Activated CD8-positive, alpha-beta T cell treated with anti-CD3 and anti-CD28 coated beads for 36 hours (primary cell): ENCODE measurements at regions not wholly inside any gene's neighbourhood (a gene's known extent, or its start where the extent isn't known, plus 50 kb on each side); places are given as distances from the start of the nearest gene placed in this dataset.

Experiments
- ATAC-seq: fragments of 200-7000 bp; cut with Tn5 transposase; one replicate; pipeline ENCODE4 v1.10.0; 2021; ENCODE audit warnings: mild to moderate bottlenecking, moderate library complexity
- CTCF ChIA-PET: fragments of 350-600 bp; sonication (Branson Sonifier 250); formaldehyde crosslinking; loops from one replicate; lab custom pipeline; 2021; ENCODE audit warnings: antibody characterized with exemption; lab: Charles Lee
- POLR2A ChIA-PET: fragments of 350-600 bp; sonication (Branson Sonifier 250); formaldehyde crosslinking; loops from one replicate; lab custom pipeline; 2021; ENCODE audit warnings: antibody characterized with exemption; lab: Charles Lee
- DNase-seq: peaks from one replicate; pipeline ENCODE4 v3.0.0-alpha.2; 2020
- H3K27ac Mint-ChIP-seq: one replicate; pipeline ENCODE4 v1.8.0; 2021; ENCODE audit warnings: mild to moderate bottlenecking, mixed read lengths
- H3K27me3 Mint-ChIP-seq: one replicate; pipeline ENCODE4 v1.8.0; 2021; ENCODE audit warnings: mixed read lengths
- H3K36me3 Mint-ChIP-seq: one replicate; pipeline ENCODE4 v1.8.0; 2021; ENCODE audit warnings: low read depth, mixed read lengths
- H3K4me1 Mint-ChIP-seq: one replicate; pipeline ENCODE4 v1.8.0; 2021; ENCODE audit warnings: low read depth, mixed read lengths
- H3K4me3 Mint-ChIP-seq: one replicate; pipeline ENCODE4 v1.8.0; 2021; ENCODE audit warnings: mild to moderate bottlenecking, moderate library complexity, mixed read lengths
- H3K9me3 Mint-ChIP-seq: one replicate; pipeline ENCODE4 v1.8.0; 2021; ENCODE audit warnings: mixed read lengths
- intact Hi-C: fragments of 100-400 bp; cut with micrococcal nuclease; formaldehyde crosslinking; loops from one replicate; pipeline ENCODE4 v1.10.0; 2022
- TF ChIP-seq, protein P1 (sequence below): fragments of 200-600 bp; IDR thresholded peaks from one replicate; pipeline ENCODE4 v1.8.0; 2022; ENCODE audit warnings: antibody characterized with exemption, mild to moderate bottlenecking

- Mint-ChIP-seq H3K27ac (no peak overlapping the region), H3K36me3 (no peaks in the 10 kb centered on the region)
Measured at GRCh38 chr1:178629252-178630154, 95.5 kb upstream of the RALGPS2 start.

DNA sequence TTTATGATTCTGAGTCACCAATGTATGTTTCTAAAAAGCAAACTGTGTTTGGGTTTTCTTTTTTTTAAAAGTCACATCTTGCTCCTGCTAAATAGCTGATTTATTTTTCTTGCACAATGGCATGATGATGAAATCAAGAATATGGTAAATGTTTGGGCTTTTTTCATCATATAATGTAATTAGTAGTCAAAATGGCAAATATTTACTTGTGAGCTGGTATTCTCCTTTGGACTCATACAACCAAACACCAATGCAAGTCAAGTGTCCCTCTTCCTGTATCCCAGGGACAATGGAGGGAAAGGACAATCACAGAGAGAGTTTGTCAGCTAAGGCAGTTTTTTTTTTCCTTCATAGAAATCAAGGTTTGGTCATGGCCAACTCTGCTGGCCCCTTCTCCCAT is 94.6 kb upstream of the RALGPS2 start:
- CTCF ChIA-PET, result interaction anchor here (0.9 to 1.2 kb wide), 2 partner anchors 9 to 98 kb away, joined by 3 read pairs; no protein-coding TSS in a partner anchor

More at GRCh38 chr1:178629252-178630154, 95.5 kb upstream of the RALGPS2 start:
- intact Hi-C loops, result loop anchor here (10.0 kb wide), 1 partner anchor 85 kb away; no protein-coding TSS in a partner anchor
- H3K4me1 Mint-ChIP-seq, result no peaks in the 10 kb centered on the region
- DNase-seq, result no peak
- H3K27me3 Mint-ChIP-seq, result peaks cover 3% of the 10 kb centered on the region
- H3K4me3 Mint-ChIP-seq, result no peak overlapping the region
- no peaks in the 10 kb centered on the region for H3K9me3 Mint-ChIP-seq
- CTCF ChIA-PET, result interaction anchor here (0.9 to 1.2 kb wide), 2 partner anchors 9 to 97 kb away, joined by 3 read pairs; no protein-coding TSS in a partner anchor
- POLR2A ChIA-PET, result no interaction called here
- no peak for ATAC-seq
- TF ChIP-seq, protein P1, sequence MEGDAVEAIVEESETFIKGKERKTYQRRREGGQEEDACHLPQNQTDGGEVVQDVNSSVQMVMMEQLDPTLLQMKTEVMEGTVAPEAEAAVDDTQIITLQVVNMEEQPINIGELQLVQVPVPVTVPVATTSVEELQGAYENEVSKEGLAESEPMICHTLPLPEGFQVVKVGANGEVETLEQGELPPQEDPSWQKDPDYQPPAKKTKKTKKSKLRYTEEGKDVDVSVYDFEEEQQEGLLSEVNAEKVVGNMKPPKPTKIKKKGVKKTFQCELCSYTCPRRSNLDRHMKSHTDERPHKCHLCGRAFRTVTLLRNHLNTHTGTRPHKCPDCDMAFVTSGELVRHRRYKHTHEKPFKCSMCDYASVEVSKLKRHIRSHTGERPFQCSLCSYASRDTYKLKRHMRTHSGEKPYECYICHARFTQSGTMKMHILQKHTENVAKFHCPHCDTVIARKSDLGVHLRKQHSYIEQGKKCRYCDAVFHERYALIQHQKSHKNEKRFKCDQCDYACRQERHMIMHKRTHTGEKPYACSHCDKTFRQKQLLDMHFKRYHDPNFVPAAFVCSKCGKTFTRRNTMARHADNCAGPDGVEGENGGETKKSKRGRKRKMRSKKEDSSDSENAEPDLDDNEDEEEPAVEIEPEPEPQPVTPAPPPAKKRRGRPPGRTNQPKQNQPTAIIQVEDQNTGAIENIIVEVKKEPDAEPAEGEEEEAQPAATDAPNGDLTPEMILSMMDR, result no peak

GRCh38 chr1:178632653-178633052 is 92.4 kb upstream of the RALGPS2 start:
- TF ChIP-seq, protein P1, result no peak
- Mint-ChIP-seq H3K4me3 (no peak overlapping the region), H3K27ac (no peak overlapping the region), H3K4me1 (no peaks in the 10 kb centered on the region), H3K36me3 (no peaks in the 10 kb centered on the region), H3K27me3 (no peaks in the 10 kb centered on the region), H3K9me3 (no peaks in the 10 kb centered on the region)
- no peak for ATAC-seq
- intact Hi-C loops, result no loop called here
- ChIA-PET POLR2A (interaction anchor here (0.9 kb wide), 1 partner anchor 847 kb away, joined by 3 read pairs; no protein-coding TSS in a partner anchor), CTCF (no interaction called here)
- no peak for DNase-seq

More for the DNA sequence above, 94.6 kb upstream of the RALGPS2 start:
- Mint-ChIP-seq H3K27me3 (no peaks in the 10 kb centered on the region), H3K9me3 (no peaks in the 10 kb centered on the region), H3K27ac (no peak overlapping the region), H3K4me3 (no peak overlapping the region), H3K4me1 (no peaks in the 10 kb centered on the region), H3K36me3 (no peaks in the 10 kb centered on the region)
- no peak for DNase-seq
- intact Hi-C loops, result no loop called here
- ATAC-seq, result no peak
- POLR2A ChIA-PET, result no interaction called here
- TF ChIP-seq, protein P1, result no peak

- ChIA-PET POLR2A (interaction anchor here (0.9 kb wide), 1 partner anchor 847 kb away, joined by 3 read pairs; no protein-coding TSS in a partner anchor), CTCF (no interaction called here)
- no peaks in the 10 kb centered on the region for H3K4me1 Mint-ChIP-seq
- TF ChIP-seq, protein P1, result no peak
- no peaks in the 10 kb centered on the region for H3K27me3 Mint-ChIP-seq
- no peak for DNase-seq
- no peak overlapping the region for H3K27ac Mint-ChIP-seq
- ATAC-seq, result no peak
- no peaks in the 10 kb centered on the region for H3K36me3 Mint-ChIP-seq
- intact Hi-C loops, result no loop called here
- no peaks in the 10 kb centered on the region for H3K9me3 Mint-ChIP-seq
- H3K4me3 Mint-ChIP-seq, result no peak overlapping the region
Measured at GRCh38 chr1:178633056-178633455, 92.0 kb upstream of the RALGPS2 start.

DNA sequence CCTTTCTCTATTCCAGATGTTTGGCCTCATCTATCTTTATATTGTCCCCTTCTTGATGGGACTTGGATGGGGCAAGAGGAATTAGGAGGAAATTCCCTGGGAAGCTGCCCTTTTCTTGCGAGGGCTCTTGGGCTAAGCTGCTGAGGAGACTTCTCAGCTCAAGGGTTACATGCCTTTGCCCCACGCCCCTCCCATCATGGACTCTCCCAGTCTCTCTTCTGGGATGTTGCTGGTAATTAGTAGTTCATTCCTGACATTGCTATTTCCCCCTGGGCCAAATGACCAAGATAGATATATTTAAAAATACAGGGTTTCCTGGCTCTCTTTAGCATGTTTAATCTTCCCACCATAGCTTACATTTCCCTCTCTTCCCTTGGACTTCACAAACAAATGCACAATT is 90.6 kb upstream of the RALGPS2 start:
- ATAC-seq (no peak), DNase-seq (no peak)
- TF ChIP-seq, protein P1, result no peak
- Mint-ChIP-seq H3K36me3 (no peaks in the 10 kb centered on the region), H3K4me3 (no peak overlapping the region), H3K27ac (no peak overlapping the region), H3K27me3 (no peaks in the 10 kb centered on the region), H3K9me3 (no peaks in the 10 kb centered on the region), H3K4me1 (no peaks in the 10 kb centered on the region)
- intact Hi-C loops, result no loop called here
- ChIA-PET CTCF (no interaction called here), POLR2A (no interaction called here)
